ENCODE measurements at regions not wholly inside any gene's neighbourhood (a gene's known extent, or its start where the extent isn't known, plus 50 kb on each side); places are given as distances from the start of the nearest gene placed in this dataset.
"Not testable (repeated sequence)": the region's sequence is repeated elsewhere in the genome, so short reads cannot be mapped to it uniquely, and the experiment has no call there.

- intact Hi-C loops (cut with micrococcal nuclease): not testable (repeated sequence)
Observed at GRCh38 chr2:212786088-212786487, 247.5 kb upstream of the ERBB4 start.

DNA sequence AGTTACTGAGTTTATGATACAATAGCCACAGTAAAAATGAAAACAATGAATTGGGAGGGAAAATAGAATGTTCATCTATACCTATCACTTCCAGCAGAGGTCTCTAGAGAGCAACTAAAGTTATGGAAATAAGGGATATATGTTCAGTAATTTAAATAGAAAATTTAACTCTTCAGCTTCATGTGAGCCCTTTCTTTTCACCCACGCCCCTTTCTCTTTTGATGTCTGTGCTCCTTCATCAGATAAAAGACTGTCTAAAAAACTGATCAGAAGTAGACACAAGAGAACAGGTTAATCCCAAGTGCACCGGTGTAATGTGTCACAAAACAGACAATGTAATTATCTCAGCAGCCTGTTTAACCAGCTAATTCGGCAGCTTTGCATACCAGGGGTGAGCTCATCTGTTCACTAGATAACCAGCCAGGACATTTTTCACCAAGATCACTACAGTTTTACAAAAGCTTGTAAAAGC is 238.5 kb upstream of the ERBB4 start:
- intact Hi-C loops (cut with micrococcal nuclease): loop anchor here (1.0 to 5.0 kb wide), 4 partner anchors 180 to 507 kb away; partner anchors contain the start of gene SPAG16

DNA sequence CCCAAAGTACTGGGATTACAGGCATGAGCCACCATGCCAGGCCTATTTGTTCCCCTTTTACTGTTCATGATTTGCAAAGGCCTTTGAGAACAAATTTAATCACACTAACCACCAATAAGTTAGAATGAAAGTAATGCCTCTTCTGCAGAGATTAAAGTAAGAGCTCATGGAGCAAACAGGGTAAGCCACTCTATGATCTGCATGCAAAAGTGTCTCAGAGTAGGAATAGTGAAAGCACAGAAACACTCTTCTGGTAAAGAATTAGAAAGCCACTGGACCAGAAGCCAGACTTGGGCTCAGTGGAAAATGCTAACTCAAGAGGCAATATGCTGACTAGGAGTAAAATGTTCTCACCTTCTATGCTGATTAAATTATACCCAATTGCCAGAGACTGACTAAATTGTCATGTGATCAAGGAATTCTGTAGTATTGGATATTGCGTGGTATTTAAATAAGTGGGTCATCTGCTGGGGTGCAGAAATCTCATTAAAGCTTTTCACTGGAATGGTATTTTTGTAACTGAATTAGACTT is 235.3 kb upstream of the ERBB4 start:
- intact Hi-C loops (cut with micrococcal nuclease): no loop called here

GRCh38 chr2:212770240-212770639 is 231.6 kb upstream of the ERBB4 start:
- intact Hi-C loops (cut with micrococcal nuclease): no loop called here

- intact Hi-C loops (cut with micrococcal nuclease): no loop called here
Observed at GRCh38 chr2:212766921-212767320, 228.3 kb upstream of the ERBB4 start.

- intact Hi-C loops (cut with micrococcal nuclease): no loop called here
Observed at GRCh38 chr2:212752730-212753351, 214.2 kb upstream of the ERBB4 start.

DNA sequence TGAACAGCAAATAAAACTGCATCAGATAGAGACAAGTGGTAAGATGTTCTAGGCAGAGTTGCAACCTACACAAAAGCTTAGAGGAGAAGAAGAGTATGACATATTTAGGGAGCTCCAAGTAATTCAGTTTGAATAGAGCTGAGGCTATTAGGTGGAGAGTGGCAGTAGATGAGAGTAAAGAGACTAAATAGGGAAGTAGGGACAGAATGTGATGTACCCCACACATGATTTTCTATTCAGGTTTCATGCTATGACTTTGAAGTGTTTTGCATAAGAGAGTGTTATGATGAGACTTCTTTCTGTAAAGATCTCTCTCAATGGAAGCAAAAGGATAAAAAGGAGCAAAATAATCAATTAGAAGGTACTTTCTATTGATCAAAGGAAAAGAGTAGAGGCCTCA is 206.8 kb upstream of the ERBB4 start:
- intact Hi-C loops (cut with micrococcal nuclease): no loop called here

GRCh38 chr2:212737392-212738172 is 199.0 kb upstream of the ERBB4 start:
- intact Hi-C loops (cut with micrococcal nuclease): no loop called here

GRCh38 chr2:212736385-212736726 is 197.8 kb upstream of the ERBB4 start:
- intact Hi-C loops (cut with micrococcal nuclease): no loop called here

- intact Hi-C loops (cut with micrococcal nuclease): no loop called here
Observed at GRCh38 chr2:212733273-212733672, 194.7 kb upstream of the ERBB4 start.

- intact Hi-C loops (cut with micrococcal nuclease): no loop called here
Observed at GRCh38 chr2:212732860-212733259, 194.3 kb upstream of the ERBB4 start.

DNA sequence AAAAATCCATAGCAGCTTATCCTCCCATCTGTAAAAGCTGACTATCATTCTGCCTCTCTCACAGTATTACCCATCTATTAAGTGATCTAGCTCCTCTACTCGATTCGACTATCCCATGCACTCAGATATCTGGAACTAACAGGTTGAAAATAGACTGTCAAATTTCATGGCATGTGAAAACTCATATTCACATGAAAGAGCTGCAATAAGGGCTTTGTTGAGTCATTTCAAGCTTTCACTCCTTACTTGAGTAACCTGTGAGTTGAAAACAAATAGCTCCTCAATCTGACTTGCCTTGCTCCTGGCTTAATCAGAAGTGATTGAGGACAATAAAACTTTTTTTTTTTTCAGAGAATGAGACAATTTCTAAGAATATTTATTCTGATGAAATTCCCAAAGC is 192.4 kb upstream of the ERBB4 start:
- intact Hi-C loops (cut with micrococcal nuclease): no loop called here

DNA sequence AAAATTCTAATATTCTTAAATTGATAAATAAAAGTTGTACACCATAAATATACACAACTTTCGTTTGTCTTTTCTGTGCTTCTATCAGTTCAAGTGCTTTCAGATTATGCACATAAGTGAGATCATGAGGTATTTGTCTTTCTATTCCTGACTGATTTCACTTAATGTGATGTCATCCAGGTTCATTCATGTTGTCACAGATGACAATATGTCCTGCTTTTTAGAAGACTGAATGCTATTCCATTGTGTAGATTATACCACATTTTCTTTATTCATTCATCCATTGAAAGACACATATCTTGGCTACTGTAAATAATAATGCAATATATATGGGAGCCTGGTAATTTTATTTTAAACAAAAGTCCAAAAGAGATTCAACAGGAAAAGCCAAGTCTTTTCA is 190.1 kb upstream of the ERBB4 start:
- intact Hi-C loops (cut with micrococcal nuclease): no loop called here

DNA sequence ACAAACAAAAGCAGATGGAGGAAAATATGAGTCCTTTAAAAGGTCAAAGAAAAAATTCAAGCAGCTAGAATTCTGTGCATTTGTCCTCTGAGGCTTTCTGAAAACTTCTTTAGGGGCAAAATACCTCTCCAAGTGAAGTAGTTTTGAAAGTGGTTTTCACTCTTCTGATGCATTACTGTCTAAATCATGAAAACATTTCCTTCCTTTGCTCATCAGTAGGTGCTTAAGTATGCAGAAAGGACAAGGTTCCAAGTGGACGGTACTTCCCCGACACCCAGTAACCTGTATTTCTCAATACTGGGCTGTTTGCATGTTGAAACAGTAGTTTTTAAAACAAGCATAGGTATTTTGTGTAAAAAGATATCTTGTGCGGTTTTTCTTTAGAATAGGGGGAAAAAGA is 189.1 kb upstream of the ERBB4 start:
- intact Hi-C loops (cut with micrococcal nuclease): no loop called here

DNA sequence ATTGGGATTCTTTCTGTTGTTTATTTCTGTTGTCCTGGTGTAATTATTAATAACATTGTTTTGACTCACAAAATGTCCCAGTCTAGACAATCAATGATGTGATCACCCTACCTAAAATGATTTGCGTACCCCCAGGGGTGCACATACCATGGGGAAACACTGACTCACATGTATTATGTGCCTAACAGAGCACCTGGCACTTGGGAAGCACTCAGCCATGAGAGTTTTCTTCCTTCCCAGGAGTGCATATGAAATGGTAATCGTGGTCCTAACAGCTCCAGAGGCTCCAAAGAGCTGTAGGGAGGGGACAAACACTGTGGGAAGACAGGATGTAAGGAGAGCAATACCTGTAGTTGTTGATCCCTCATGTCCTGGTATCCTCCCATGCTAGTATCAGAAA is 187.8 kb upstream of the ERBB4 start:
- intact Hi-C loops (cut with micrococcal nuclease): no loop called here

- intact Hi-C loops (cut with micrococcal nuclease): no loop called here
Observed at GRCh38 chr2:212725180-212725579, 186.6 kb upstream of the ERBB4 start.

DNA sequence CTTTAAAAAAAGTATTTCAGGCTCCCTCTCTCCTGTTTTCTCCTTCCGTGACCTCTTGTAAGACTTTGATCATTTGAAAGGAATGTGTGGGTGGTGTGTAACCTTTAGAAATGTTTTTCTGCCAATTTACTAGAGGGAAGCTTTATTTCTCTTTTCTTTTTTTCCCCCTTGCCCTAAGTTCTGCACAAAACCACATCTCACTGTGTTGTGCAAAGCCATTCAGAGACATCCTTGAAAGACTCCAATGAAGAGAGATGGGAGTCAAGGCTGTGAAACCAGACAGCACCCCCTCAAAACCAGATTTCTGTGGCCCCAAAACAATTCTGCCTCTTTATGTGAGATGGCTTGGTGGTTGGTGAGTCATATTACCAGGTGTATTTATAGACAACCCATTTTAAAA is 184.6 kb upstream of the ERBB4 start:
- intact Hi-C loops (cut with micrococcal nuclease): no loop called here

DNA sequence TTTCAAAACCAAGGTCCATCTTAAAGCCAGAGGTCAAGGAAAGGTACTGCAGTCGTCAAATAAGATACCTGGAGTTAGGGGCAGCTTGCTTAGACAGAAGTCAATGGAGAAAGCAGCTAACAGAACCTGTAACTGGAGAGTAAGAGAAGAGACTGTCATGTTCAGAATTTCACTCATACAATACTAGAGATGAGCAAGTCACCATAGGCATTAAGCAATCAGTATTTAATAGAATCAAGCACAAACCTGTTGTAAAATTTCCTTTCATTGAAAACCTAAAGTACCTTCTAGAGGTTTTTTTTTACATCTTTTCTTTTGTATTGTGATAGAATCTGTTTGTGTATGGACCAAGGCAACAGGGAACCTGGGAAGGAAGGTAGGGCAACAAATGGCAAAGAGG is 183.4 kb upstream of the ERBB4 start:
- intact Hi-C loops (cut with micrococcal nuclease): no loop called here

DNA sequence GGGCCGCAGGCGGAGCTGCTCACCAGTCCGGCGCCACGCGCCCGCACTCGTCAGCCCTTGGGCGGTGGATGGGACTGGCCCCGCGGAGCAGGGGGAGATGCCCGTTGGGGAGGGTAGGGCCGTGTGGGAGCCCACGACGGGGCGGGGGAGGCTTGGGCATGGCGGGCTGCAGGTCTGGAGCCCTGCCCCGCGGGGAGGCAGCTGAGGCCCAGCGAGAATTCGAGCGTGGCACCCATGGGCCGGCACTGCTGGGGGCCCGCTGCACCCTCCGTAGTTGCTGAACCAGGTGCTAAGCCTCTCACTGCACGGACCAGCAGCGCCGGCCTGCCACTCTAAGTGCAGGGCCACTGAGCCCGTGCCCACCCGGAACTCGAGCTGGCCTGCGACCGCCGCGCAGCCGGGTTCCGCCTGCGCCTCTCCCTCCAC is 182.4 kb upstream of the ERBB4 start:
- intact Hi-C loops (cut with micrococcal nuclease): no loop called here

DNA sequence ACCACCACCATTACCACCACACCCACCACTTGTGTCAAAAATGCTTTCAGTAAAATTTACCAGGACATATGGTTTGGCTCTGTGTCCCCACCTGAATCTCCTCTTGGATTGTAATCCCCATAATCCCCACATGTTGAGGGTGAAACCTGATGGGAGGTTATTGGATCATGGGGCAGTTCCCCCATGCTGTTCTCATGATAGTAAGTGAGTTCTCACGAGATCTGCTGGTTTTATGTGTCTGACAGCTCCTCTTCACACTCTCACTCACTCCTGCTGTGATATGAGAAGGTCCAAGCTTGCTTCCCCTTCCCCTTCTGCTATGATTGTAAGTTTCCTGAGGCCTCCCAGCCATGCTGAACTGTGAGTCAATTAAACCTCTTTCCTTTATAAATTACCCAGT is 176.8 kb upstream of the ERBB4 start:
- intact Hi-C loops (cut with micrococcal nuclease): not testable (repeated sequence)

- intact Hi-C loops (cut with micrococcal nuclease): no loop called here
Observed at GRCh38 chr2:212713681-212714080, 175.1 kb upstream of the ERBB4 start.

DNA sequence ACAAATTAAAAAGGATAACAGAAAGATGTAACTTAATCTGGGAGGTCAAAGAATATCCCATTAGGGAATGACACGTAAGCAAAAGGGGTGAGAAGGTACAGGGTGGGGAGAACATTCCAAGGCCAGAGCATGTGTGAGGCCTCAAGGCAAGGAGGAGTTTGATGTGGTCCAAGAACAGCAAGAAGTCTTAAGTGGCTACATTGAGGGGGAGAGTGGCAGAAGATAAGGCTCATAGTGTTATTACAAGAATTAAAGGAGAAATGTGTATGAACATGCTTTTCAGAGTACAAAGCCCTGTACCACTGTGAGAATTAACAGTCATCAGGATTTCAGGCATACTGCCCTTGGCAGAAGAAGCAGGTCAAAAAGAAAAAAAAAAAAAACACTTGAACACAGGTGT is 174.4 kb upstream of the ERBB4 start:
- intact Hi-C loops (cut with micrococcal nuclease): no loop called here

DNA sequence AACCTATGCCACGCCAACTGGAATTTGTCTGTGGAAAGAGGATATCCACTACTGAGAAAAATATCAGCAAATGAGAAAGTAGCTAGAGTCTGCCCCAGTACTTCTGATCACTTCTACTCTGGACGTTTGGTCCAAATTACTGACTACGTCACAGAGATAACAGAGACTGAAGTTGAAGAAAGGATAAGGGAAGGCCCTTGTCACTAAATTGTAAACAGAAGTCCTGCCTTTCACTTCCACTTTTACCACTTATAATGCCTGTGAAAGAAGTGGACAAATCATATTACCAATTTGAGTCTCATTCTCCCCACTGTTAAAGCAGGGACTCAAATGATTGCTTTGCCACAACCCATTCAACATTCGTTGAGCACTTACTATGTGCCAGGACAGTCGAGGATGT is 173.9 kb upstream of the ERBB4 start:
- intact Hi-C loops (cut with micrococcal nuclease): no loop called here

All from T-helper 1 cell treated with Interleukin-12 subunit alpha and Interleukin-12 subunit beta and Interleukin-4 antibody, amounts not matched to agents 30 ng/mL and 1 ng/mL, for 36 hours (primary cell).